SU-DHL-6 (cell line): ENCODE measurements at regions not wholly inside any gene's neighbourhood (a gene's known extent, or its start where the extent isn't known, plus 50 kb on each side); places are given as distances from the start of the nearest gene placed in this dataset.

Experiments
- EZH2phosphoT487 ChIP-seq: fragments of 200-600 bp; sonication (generic), shearing (Covaris generic); conservative IDR thresholded peaks from 2 replicates; pipeline ENCODE4 v1.6.1; 2018; ENCODE audit warnings: mild to moderate bottlenecking, antibody characterized with exemption, low read length, moderate library complexity, mixed read lengths
- TF ChIP-seq, protein P1 (sequence below): fragments of 200-600 bp; sonication (generic); IDR thresholded peaks from one replicate; pipeline ENCODE4 v1.5.1; 2017; ENCODE audit warnings: antibody characterized with exemption, mild to moderate bottlenecking, low read length, moderate library complexity; ENCODE audit not compliant: insufficient read depth, poor library complexity, severe bottlenecking

DNA sequence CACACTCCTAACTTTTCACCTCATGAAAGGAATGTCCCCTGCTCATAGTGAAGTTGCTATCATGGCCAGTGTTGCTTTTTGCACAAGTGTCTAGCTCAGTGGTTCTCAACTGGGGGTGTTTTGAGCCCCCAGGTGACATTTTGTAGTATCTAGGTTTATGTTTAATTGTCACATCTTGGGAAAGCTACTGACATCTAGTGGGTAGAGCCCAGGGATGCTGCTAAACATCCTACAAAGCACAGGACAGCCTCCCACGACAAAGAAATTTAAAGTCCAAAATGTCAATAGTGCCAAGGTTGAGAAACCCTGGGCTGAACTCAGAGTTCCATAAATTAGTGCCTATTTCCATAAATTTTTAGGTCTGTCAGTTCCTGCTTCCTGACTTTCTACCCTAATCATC, 70.7 kb upstream of the HCCS start:
- TF ChIP-seq, protein P1, sequence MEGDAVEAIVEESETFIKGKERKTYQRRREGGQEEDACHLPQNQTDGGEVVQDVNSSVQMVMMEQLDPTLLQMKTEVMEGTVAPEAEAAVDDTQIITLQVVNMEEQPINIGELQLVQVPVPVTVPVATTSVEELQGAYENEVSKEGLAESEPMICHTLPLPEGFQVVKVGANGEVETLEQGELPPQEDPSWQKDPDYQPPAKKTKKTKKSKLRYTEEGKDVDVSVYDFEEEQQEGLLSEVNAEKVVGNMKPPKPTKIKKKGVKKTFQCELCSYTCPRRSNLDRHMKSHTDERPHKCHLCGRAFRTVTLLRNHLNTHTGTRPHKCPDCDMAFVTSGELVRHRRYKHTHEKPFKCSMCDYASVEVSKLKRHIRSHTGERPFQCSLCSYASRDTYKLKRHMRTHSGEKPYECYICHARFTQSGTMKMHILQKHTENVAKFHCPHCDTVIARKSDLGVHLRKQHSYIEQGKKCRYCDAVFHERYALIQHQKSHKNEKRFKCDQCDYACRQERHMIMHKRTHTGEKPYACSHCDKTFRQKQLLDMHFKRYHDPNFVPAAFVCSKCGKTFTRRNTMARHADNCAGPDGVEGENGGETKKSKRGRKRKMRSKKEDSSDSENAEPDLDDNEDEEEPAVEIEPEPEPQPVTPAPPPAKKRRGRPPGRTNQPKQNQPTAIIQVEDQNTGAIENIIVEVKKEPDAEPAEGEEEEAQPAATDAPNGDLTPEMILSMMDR = no peak
- no peak for TF ChIP-seq EZH2phosphoT487
